ENCODE measurements at regions not wholly inside any gene's neighbourhood (a gene's known extent, or its start where the extent isn't known, plus 50 kb on each side); places are given as distances from the start of the nearest gene placed in this dataset.

DNA sequence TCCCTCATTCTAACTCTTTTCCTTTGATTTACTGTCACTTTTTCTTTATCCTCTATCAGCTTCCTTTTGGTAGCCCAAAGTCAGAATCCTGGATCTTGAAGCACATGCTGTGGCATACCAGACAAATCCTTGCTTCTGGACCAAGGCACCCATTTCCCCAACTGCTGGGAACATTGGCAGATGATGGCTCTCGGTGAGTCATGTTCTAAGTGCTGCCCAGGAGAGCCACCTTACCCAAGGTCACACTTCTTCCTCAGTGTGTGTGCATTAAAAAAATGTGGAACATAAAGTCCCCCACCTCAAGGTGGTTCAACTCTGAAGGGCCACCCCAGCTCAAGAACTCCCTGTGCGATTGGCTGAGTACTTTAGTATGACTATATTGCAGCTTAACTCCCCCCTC lies 141.4 kb upstream of the PUM3 start:
- no peak overlapping the region for H3K27ac Mint-ChIP-seq
- no peaks in the 10 kb centered on the region for H3K4me1 Mint-ChIP-seq

DNA sequence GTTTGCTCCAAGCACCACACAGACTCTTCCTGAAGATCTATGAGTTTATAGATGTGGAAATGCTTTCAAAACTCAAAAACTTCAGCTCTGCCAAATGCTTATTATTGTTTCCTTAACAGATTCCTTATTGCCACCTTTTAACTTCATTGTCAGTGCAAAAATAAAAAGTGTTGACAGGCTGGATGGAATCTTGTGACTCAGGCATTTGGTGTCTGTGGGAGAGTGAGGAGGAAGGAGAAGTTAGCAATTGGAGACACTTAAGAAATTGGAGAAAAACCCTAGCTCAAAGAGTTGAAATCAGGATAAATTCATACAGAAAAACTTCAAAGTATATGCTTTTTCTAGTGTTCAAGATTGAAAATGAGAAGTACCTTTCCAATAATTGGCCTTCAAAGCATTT lies 140.6 kb upstream of the PUM3 start:
- no peaks in the 10 kb centered on the region for H3K36me3 Mint-ChIP-seq
- H3K4me2 ChIP-seq: no peak overlapping the region
- no peaks in the 10 kb centered on the region for H3K9me3 ChIP-seq (ENCODE audit: low read depth)
- H3K27me3 Mint-ChIP-seq (ENCODE audit: insufficient read depth, low read depth): peaks cover 3% of the 10 kb centered on the region
- H2AFZ ChIP-seq (replicated peaks): no peak overlapping the region
- no peak overlapping the region for H3K27ac ChIP-seq
- no peaks in the 10 kb centered on the region for H3F3A ChIP-seq (ENCODE audit: low read depth)
- H3K4me3 Mint-ChIP-seq: no peak overlapping the region
- no peak overlapping the region for H3K4me3 ChIP-seq
- no peak overlapping the region for H3K27ac Mint-ChIP-seq
- no peaks in the 10 kb centered on the region for H3K79me2 ChIP-seq (ENCODE audit: low read depth)
- no peaks in the 10 kb centered on the region for H3K27me3 ChIP-seq
- no peaks in the 10 kb centered on the region for H3K4me1 Mint-ChIP-seq
- no peak for TF ChIP-seq EZH2phosphoT487 (IDR thresholded peaks at IDR 0.05)
- TF ChIP-seq EZH2 (IDR thresholded peaks at IDR 0.05): no peak
- TF ChIP-seq CTCF (IDR thresholded peaks at IDR 0.05): no peak
- H3K9me3 Mint-ChIP-seq: no peaks in the 10 kb centered on the region
- no peaks in the 10 kb centered on the region for H3K4me1 ChIP-seq
- no peak overlapping the region for H3K9ac ChIP-seq
- H4K20me1 ChIP-seq (ENCODE audit: low read depth): no peaks in the 10 kb centered on the region
- H3K36me3 ChIP-seq: no peaks in the 10 kb centered on the region
- no peak for DNase-seq (ENCODE audit: low spot score)

More for the DNA sequence above, 141.4 kb upstream of the PUM3 start:
- Histone ChIP-seq H3K79me2 (ENCODE audit: low read depth) (no peaks in the 10 kb centered on the region), H3K9me3 (ENCODE audit: low read depth) (no peaks in the 10 kb centered on the region), H2AFZ (replicated peaks) (no peak overlapping the region), H3F3A (ENCODE audit: low read depth) (no peaks in the 10 kb centered on the region), H3K27me3 (no peaks in the 10 kb centered on the region), H3K9ac (no peak overlapping the region), H3K27ac (no peak overlapping the region), H4K20me1 (ENCODE audit: low read depth) (no peaks in the 10 kb centered on the region), H3K4me3 (no peak overlapping the region), H3K4me2 (no peak overlapping the region), H3K36me3 (no peaks in the 10 kb centered on the region), H3K4me1 (no peaks in the 10 kb centered on the region)
- no peaks in the 10 kb centered on the region for H3K36me3 Mint-ChIP-seq
- TF ChIP-seq EZH2phosphoT487 (IDR thresholded peaks at IDR 0.05) (no peak), CTCF (IDR thresholded peaks at IDR 0.05) (no peak), EZH2 (IDR thresholded peaks at IDR 0.05) (no peak)
- no peak overlapping the region for H3K4me3 Mint-ChIP-seq
- no peak for DNase-seq (ENCODE audit: low spot score)
- no peaks in the 10 kb centered on the region for H3K9me3 Mint-ChIP-seq
- H3K27me3 Mint-ChIP-seq (ENCODE audit: insufficient read depth, low read depth): peaks cover 3% of the 10 kb centered on the region

DNA sequence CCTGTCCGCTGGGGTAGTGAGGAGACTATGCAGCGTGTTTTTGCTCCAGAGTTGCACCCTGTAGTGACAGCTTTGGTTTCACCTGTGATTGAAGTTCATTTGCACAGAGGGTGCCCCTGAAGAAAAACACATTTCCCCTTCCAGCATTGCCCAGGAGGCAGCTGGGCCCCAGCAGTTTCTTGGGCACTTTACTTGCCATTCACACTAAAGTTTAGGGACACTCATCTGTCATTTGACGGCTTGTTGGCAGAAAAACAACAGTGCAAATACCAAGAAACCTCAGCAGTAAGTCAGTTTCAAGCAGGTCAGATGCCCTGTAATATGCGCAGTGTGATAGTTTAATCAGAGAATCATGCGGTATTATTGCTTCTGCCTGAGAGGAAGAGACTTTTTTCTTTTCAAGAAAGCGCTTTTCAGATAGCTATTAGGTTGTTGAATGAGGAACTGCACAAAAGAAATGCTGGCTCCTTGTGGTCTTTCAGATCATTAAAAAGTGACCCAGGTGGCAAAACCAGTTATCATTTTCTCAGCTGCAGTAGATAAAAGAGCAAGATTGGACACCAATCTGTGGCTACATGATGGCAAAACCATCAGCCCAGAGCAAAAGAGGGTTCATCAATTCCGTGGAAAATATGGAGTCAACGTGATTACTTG lies 136.2 kb upstream of the PUM3 start:
- DNase-seq (ENCODE audit: low spot score): no peak
- Mint-ChIP-seq H3K27me3 (ENCODE audit: insufficient read depth, low read depth) (no peaks in the 10 kb centered on the region), H3K27ac (no peak overlapping the region), H3K4me3 (no peak overlapping the region), H3K4me1 (no peaks in the 10 kb centered on the region), H3K9me3 (no peaks in the 10 kb centered on the region), H3K36me3 (no peaks in the 10 kb centered on the region)
- Histone ChIP-seq H3K36me3 (no peaks in the 10 kb centered on the region), H3K4me2 (no peak overlapping the region), H3K4me3 (no peak overlapping the region), H3K79me2 (ENCODE audit: low read depth) (no peaks in the 10 kb centered on the region), H3K27me3 (no peaks in the 10 kb centered on the region), H3F3A (ENCODE audit: low read depth) (no peaks in the 10 kb centered on the region), H2AFZ (replicated peaks) (no peak overlapping the region), H3K9ac (no peak overlapping the region), H3K9me3 (ENCODE audit: low read depth) (no peaks in the 10 kb centered on the region), H3K4me1 (no peaks in the 10 kb centered on the region), H4K20me1 (ENCODE audit: low read depth) (no peaks in the 10 kb centered on the region), H3K27ac (no peak overlapping the region)
- TF ChIP-seq EZH2phosphoT487 (IDR thresholded peaks at IDR 0.05): no peak
- no peak for TF ChIP-seq EZH2 (IDR thresholded peaks at IDR 0.05)
- TF ChIP-seq CTCF (IDR thresholded peaks at IDR 0.05): no peak
